Loucy (cell line): ENCODE measurements at regions not wholly inside any gene's neighbourhood (a gene's known extent, or its start where the extent isn't known, plus 50 kb on each side); places are given as distances from the start of the nearest gene placed in this dataset.

Source experiments
- H2AFZ ChIP-seq: fragments of 200-600 bp; sonication (generic); 2 replicates; pipeline ENCODE4 v1.6.0; 2016; ENCODE audit warnings: antibody characterized with exemption, mild to moderate bottlenecking, low read length, moderate library complexity
- H3F3A ChIP-seq: fragments of 200-600 bp; 2 replicates; pipeline ENCODE4 v1.6.0; 2016; ENCODE audit warnings: antibody characterized with exemption, low read depth, mild to moderate bottlenecking
- H3K27me3 ChIP-seq: fragments of 200-600 bp; sonication (generic); 2 replicates; pipeline ENCODE4 v1.6.1; 2014; ENCODE audit warnings: low read length, mild to moderate bottlenecking; ENCODE audit not compliant: insufficient read depth, poor library complexity, severe bottlenecking
- H3K36me3 ChIP-seq: fragments of 200-600 bp; sonication (generic); 2 replicates; pipeline ENCODE4 v1.6.1; 2016; ENCODE audit warnings: low read length; ENCODE audit not compliant: insufficient read depth
- H3K4me1 ChIP-seq: fragments of 200-600 bp; sonication (generic); 2 replicates; pipeline ENCODE4 v1.5.1; 2014; ENCODE audit warnings: low read length, mild to moderate bottlenecking; ENCODE audit not compliant: insufficient read depth, poor library complexity, severe bottlenecking
- H3K4me2 ChIP-seq: fragments of 200-600 bp; sonication (generic); 2 replicates; pipeline ENCODE4 v1.6.0; 2014; ENCODE audit warnings: antibody characterized with exemption, low read length, low read depth, mild to moderate bottlenecking; ENCODE audit not compliant: poor library complexity, severe bottlenecking
- H3K4me3 ChIP-seq: fragments of 200-600 bp; sonication (generic); 2 replicates; pipeline ENCODE4 v1.5.1; 2014; ENCODE audit warnings: low read length, mild to moderate bottlenecking, mixed read lengths; ENCODE audit not compliant: poor library complexity, severe bottlenecking
- H3K79me2 ChIP-seq: fragments of 200-600 bp; sonication (generic); 2 replicates; pipeline ENCODE4 v1.6.1; 2014; ENCODE audit warnings: low read length; ENCODE audit not compliant: insufficient read depth
- H3K9ac ChIP-seq: fragments of 200-600 bp; sonication (generic); 2 replicates; pipeline ENCODE4 v1.6.0; 2014; ENCODE audit warnings: mild to moderate bottlenecking, low read depth, low read length, moderate library complexity; ENCODE audit not compliant: poor library complexity, severe bottlenecking
- H3K9me2 ChIP-seq: fragments of 200-600 bp; sonication (generic); replicated peaks from 2 replicates; pipeline ENCODE4 v1.6.1; 2016; ENCODE audit warnings: low read depth, low read length, mixed read lengths
- H3K9me3 ChIP-seq: fragments of 200-600 bp; sonication (generic); 2 replicates; pipeline ENCODE4 v1.6.1; 2014; ENCODE audit warnings: mild to moderate bottlenecking, antibody characterized with exemption, low read length, low read depth; ENCODE audit not compliant: insufficient read depth
- H4K20me1 ChIP-seq: fragments of 200-600 bp; sonication (generic); 2 replicates; pipeline ENCODE4 v1.6.0; 2014; ENCODE audit warnings: antibody characterized with exemption, low read length, mild to moderate bottlenecking; ENCODE audit not compliant: insufficient read depth, poor library complexity, severe bottlenecking
- EZH2phosphoT487 ChIP-seq: fragments of 200-600 bp; IDR thresholded peaks from 2 replicates; pipeline ENCODE4 v1.6.1; 2018; ENCODE audit warnings: antibody characterized with exemption, mild to moderate bottlenecking, moderate library complexity, borderline replicate concordance
- TF ChIP-seq, protein P1 (sequence below): fragments of 200-600 bp; sonication (generic); conservative IDR thresholded peaks from 2 replicates; pipeline ENCODE4 v1.5.1; 2014; ENCODE audit warnings: mild to moderate bottlenecking, antibody characterized with exemption, low read length

DNA sequence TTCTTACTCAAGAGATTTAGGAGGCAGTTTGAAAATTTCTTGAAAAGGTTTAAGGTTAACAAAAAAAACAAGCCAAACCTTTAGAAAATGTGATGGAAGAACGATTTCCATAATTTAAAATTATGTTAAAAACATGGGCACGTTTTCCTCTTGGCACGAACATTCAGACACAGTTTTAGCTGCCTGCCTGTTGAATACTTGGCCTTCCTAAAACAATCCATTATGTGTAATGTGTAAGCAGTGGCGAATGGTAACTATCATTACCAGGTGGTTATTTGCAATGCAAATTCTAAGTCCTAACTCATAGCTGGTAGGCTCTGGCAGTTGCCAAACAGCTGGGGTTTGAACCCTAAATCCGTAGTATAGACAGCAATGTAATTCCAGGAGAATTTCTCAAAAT, 1425.7 kb upstream of the SLC10A2 start:
- Histone ChIP-seq H3K4me1 (no peaks in the 10 kb centered on the region), H3K9me2 (no peaks in the 10 kb centered on the region), H3K79me2 (no peaks in the 10 kb centered on the region), H3K27me3 (no peaks in the 10 kb centered on the region), H3K9me3 (no peaks in the 10 kb centered on the region), H3F3A (no peaks in the 10 kb centered on the region), H4K20me1 (no peaks in the 10 kb centered on the region), H2AFZ (no peak overlapping the region), H3K9ac (no peak overlapping the region), H3K4me3 (no peak overlapping the region), H3K36me3 (no peaks in the 10 kb centered on the region), H3K4me2 (no peak overlapping the region)
- TF ChIP-seq EZH2phosphoT487: no peak
- TF ChIP-seq, protein P1, sequence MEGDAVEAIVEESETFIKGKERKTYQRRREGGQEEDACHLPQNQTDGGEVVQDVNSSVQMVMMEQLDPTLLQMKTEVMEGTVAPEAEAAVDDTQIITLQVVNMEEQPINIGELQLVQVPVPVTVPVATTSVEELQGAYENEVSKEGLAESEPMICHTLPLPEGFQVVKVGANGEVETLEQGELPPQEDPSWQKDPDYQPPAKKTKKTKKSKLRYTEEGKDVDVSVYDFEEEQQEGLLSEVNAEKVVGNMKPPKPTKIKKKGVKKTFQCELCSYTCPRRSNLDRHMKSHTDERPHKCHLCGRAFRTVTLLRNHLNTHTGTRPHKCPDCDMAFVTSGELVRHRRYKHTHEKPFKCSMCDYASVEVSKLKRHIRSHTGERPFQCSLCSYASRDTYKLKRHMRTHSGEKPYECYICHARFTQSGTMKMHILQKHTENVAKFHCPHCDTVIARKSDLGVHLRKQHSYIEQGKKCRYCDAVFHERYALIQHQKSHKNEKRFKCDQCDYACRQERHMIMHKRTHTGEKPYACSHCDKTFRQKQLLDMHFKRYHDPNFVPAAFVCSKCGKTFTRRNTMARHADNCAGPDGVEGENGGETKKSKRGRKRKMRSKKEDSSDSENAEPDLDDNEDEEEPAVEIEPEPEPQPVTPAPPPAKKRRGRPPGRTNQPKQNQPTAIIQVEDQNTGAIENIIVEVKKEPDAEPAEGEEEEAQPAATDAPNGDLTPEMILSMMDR: no peak

DNA sequence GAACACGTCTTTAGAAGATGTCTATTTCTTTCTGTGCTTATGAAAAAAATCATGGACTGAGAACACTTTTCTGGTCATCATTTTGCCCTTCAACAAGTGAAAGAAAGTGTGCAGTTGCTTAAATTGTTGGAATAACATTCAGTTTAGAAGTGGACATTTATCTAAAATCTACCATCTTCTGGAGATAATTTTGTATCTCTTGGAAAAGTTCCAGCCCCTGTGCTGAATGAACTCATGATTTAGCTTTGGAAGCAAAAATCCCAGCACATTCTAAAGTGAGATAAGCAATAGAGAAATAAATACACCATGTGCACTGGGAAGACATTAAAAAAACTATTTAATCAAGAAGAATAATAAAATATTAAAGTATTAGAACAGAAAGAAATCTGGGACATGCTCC, 1420.8 kb upstream of the SLC10A2 start:
- Histone ChIP-seq H3K27me3 (no peaks in the 10 kb centered on the region), H3K4me2 (no peak overlapping the region), H3K9me2 (no peaks in the 10 kb centered on the region), H3K9me3 (no peaks in the 10 kb centered on the region), H3K9ac (no peak overlapping the region), H3K36me3 (no peaks in the 10 kb centered on the region), H2AFZ (no peak overlapping the region), H3K4me3 (no peak overlapping the region), H4K20me1 (no peaks in the 10 kb centered on the region), H3F3A (no peaks in the 10 kb centered on the region), H3K4me1 (no peaks in the 10 kb centered on the region), H3K79me2 (no peaks in the 10 kb centered on the region)
- TF ChIP-seq EZH2phosphoT487: no peak
- TF ChIP-seq, protein P1: no peak

DNA sequence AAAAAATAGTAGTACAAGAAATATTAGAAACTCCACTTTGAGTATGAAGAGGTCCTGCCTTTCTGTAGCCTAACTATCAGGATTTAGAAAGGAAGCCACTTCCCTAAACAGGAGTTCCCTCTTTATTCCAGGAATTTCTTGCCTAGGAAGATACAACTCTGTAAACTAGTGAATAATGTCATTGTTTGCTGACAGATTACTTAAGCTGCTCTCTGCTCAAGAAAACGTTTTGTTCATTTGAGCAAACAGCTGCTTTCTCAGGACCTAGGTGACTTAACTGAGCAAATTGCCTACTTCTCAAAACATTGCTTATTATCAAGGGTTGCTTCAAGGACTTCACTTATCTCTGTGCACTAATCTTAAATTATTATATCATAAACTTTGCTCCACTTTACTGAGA, 1419.4 kb upstream of the SLC10A2 start:
- Histone ChIP-seq H2AFZ (no peak overlapping the region), H4K20me1 (no peaks in the 10 kb centered on the region), H3K27me3 (no peaks in the 10 kb centered on the region), H3K9me3 (no peaks in the 10 kb centered on the region), H3K4me3 (no peak overlapping the region), H3K4me2 (no peak overlapping the region), H3K36me3 (no peaks in the 10 kb centered on the region), H3K4me1 (no peaks in the 10 kb centered on the region), H3K9ac (no peak overlapping the region), H3K79me2 (no peaks in the 10 kb centered on the region), H3K9me2 (no peaks in the 10 kb centered on the region), H3F3A (no peaks in the 10 kb centered on the region)
- TF ChIP-seq EZH2phosphoT487: no peak
- TF ChIP-seq, protein P1: no peak
